ENCODE measurements at regions not wholly inside any gene's neighbourhood (a gene's known extent, or its start where the extent isn't known, plus 50 kb on each side); places are given as distances from the start of the nearest gene placed in this dataset.

DNA sequence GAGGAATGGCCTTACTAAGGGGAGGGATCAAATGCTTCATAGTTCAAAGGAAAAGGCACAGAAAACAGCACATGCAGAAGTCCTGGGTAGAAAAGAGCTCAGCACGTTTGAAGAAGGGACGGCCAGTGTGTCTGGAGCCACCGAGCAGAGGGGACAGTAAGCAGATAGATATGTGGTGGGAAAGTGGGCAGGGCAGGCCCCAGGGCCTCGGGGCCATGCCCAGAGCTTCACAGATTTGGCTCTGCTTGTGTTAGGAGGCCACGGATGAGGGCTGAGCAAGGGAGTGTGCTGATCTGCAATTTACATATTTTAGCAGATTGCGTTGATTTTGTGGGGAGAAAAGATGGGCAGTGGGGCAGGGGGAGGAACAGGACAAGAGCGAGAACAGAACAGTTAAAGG, 343.1 kb downstream of the LPIN1 start:
- peaks cover 33% of the 10 kb centered on the region for H3K4me1 Mint-ChIP-seq (ENCODE audit: low read depth)
- H3K27ac Mint-ChIP-seq = no peak overlapping the region
- no peak for DNase-seq
- no peaks in the 10 kb centered on the region for H3K9me3 Mint-ChIP-seq
- TF ChIP-seq, protein P1, sequence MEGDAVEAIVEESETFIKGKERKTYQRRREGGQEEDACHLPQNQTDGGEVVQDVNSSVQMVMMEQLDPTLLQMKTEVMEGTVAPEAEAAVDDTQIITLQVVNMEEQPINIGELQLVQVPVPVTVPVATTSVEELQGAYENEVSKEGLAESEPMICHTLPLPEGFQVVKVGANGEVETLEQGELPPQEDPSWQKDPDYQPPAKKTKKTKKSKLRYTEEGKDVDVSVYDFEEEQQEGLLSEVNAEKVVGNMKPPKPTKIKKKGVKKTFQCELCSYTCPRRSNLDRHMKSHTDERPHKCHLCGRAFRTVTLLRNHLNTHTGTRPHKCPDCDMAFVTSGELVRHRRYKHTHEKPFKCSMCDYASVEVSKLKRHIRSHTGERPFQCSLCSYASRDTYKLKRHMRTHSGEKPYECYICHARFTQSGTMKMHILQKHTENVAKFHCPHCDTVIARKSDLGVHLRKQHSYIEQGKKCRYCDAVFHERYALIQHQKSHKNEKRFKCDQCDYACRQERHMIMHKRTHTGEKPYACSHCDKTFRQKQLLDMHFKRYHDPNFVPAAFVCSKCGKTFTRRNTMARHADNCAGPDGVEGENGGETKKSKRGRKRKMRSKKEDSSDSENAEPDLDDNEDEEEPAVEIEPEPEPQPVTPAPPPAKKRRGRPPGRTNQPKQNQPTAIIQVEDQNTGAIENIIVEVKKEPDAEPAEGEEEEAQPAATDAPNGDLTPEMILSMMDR (IDR thresholded peaks at IDR 0.05) = no peak
- H3K4me3 Mint-ChIP-seq = no peak overlapping the region
- no peaks in the 10 kb centered on the region; the same call in 1 of the 2 replicates for H3K36me3 Mint-ChIP-seq (ENCODE audit: low read depth)
- H3K27me3 Mint-ChIP-seq (ENCODE audit: insufficient read depth) = peaks cover 8% of the 10 kb centered on the region

DNA sequence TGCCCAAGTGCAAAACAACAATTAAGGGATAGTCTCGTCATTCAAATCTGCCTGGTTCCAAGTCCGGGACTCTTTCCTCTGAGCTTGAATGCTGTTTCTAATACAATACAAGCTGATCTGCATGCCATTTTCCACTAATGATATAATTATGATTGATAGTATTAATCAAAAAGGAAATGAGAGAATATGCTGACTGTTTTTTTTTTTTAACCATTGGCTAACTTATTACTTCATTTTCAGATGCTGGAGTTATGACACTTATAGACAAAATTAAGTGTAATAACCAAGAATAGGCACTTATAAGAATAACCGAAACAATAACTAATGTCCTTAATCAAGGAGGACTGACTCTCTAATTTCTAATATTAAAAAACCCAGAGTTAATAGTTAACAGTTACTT, 343.6 kb downstream of the LPIN1 start:
- no peak for DNase-seq
- H3K36me3 Mint-ChIP-seq (ENCODE audit: low read depth) = no peaks in the 10 kb centered on the region; the same call in 1 of the 2 replicates
- H3K27ac Mint-ChIP-seq = no peak overlapping the region
- H3K27me3 Mint-ChIP-seq (ENCODE audit: insufficient read depth) = peaks cover 8% of the 10 kb centered on the region
- no peak overlapping the region for H3K4me3 Mint-ChIP-seq
- H3K9me3 Mint-ChIP-seq = no peaks in the 10 kb centered on the region
- TF ChIP-seq, protein P1 (IDR thresholded peaks at IDR 0.05) = no peak
- H3K4me1 Mint-ChIP-seq (ENCODE audit: low read depth) = peaks cover 33% of the 10 kb centered on the region

DNA sequence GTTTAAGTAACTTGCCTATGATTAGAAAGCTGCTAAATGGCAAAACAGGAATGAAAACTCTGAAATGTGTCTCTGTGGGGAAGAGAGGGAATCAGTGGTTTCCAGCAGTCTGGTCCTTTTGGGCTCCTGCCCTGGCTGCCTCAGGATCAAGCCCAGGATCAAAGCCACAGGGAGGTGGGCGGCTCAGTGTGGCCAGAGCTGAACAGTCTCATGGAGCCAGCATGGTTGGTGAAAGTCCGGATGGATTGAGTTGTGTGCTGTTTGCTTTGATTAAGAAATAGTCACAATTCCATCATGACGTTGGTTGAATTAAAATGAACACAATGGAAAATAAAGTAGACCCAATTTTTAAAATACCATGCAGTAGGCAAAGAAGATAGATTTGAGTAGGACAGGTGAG, 344.2 kb downstream of the LPIN1 start:
- H3K9me3 Mint-ChIP-seq = no peaks in the 10 kb centered on the region
- TF ChIP-seq, protein P1 (IDR thresholded peaks at IDR 0.05) = no peak
- peaks cover 33% of the 10 kb centered on the region for H3K4me1 Mint-ChIP-seq (ENCODE audit: low read depth)
- no peaks in the 10 kb centered on the region; the same call in 1 of the 2 replicates for H3K36me3 Mint-ChIP-seq (ENCODE audit: low read depth)
- DNase-seq = no peak
- H3K27me3 Mint-ChIP-seq (ENCODE audit: insufficient read depth) = peaks cover 8% of the 10 kb centered on the region
- no peak overlapping the region for H3K4me3 Mint-ChIP-seq
- no peak overlapping the region for H3K27ac Mint-ChIP-seq

DNA sequence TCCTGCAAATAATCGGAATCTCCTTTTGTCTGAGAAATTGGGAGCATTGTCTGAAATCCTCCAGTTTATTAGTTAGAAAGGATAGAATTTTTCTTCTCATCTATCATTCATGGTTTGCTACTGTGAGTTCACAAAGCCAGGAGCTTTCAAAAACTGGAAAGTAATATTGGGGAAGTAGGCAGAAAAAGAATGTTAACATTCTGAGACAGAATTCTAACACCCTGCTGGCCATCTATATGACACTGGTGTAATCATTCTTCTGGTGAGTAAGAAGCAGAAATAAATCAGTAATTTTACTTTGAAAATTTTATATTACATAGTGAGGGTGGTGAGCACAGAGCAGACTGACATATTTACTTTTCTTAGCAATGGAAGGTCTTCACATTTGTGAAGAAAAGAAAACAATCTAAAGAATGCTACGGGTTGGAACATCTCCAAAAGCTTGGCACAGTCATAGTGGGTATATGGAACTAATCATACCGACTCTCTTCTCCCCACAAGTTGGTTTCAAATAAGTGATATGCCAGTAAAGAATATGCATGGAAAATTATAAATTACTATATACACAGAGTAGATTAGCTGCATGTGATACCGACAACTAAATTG, 344.9 kb downstream of the LPIN1 start:
- peaks cover 8% of the 10 kb centered on the region for H3K27me3 Mint-ChIP-seq (ENCODE audit: insufficient read depth)
- no peaks in the 10 kb centered on the region; the same call in 1 of the 2 replicates for H3K36me3 Mint-ChIP-seq (ENCODE audit: low read depth)
- no peaks in the 10 kb centered on the region for H3K9me3 Mint-ChIP-seq
- H3K27ac Mint-ChIP-seq = no peak overlapping the region
- no peak for DNase-seq
- TF ChIP-seq, protein P1 (IDR thresholded peaks at IDR 0.05) = no peak
- no peak overlapping the region for H3K4me3 Mint-ChIP-seq
- peaks cover 33% of the 10 kb centered on the region for H3K4me1 Mint-ChIP-seq (ENCODE audit: low read depth)

DNA sequence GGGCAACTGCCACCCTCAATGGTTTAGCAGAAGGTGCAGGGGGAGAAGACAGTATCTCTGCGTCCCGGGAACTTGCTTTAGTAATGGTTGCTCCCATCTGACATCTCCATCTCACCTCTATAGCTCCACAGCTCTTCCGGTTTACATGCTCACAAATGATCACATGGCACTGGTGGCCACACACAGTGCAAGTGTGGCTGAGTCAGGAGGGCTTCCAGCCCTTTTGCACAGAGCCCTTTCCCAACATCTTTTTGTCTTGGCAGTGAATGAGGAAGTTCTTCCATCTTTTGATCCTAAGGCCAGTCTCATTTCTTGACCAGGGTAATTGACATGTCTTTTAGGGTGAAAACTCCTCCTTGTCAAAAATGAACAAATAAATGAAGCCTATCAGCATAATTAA, 347.7 kb downstream of the LPIN1 start:
- DNase-seq = no peak
- Mint-ChIP-seq H3K9me3 (no peaks in the 10 kb centered on the region), H3K27ac (no peak overlapping the region), H3K36me3 (ENCODE audit: low read depth) (no peaks in the 10 kb centered on the region; the same call in 1 of the 2 replicates), H3K4me1 (ENCODE audit: low read depth) (peaks cover 12% of the 10 kb centered on the region), H3K27me3 (ENCODE audit: insufficient read depth) (peaks cover 7% of the 10 kb centered on the region), H3K4me3 (no peak overlapping the region)
- TF ChIP-seq, protein P1 (IDR thresholded peaks at IDR 0.05) = no peak

Measured in HFFc6 (cell line).